ENCODE measurements at regions not wholly inside any gene's neighbourhood (a gene's known extent, or its start where the extent isn't known, plus 50 kb on each side); places are given as distances from the start of the nearest gene placed in this dataset.

- TF ChIP-seq CTCF (IDR thresholded peaks at IDR 0.05) (no peak), POLR2A (IDR thresholded peaks at IDR 0.05) (no peak)
These were observed 549.8 kb downstream of the NSUN3 start for GRCh38 chr3:94612631-94613030.

Measured in body of pancreas (tissue), 4 donors.